PC-9 (cell line): ENCODE measurements at regions not wholly inside any gene's neighbourhood (a gene's known extent, or its start where the extent isn't known, plus 50 kb on each side); places are given as distances from the start of the nearest gene placed in this dataset.

Experiments used
- EZH2 ChIP-seq: fragments of 200-600 bp; sonication (generic); IDR thresholded peaks from 2 replicates; pipeline ENCODE4 v1.8.0; 2017; ENCODE audit warnings: antibody characterized with exemption, low read depth
- TF ChIP-seq, protein P1 (sequence below): fragments of 200-600 bp; sonication (generic); conservative IDR thresholded peaks from 2 replicates; pipeline ENCODE4 v1.6.1; 2017; ENCODE audit warnings: mixed run types, antibody characterized with exemption, mild to moderate bottlenecking, moderate library complexity

DNA sequence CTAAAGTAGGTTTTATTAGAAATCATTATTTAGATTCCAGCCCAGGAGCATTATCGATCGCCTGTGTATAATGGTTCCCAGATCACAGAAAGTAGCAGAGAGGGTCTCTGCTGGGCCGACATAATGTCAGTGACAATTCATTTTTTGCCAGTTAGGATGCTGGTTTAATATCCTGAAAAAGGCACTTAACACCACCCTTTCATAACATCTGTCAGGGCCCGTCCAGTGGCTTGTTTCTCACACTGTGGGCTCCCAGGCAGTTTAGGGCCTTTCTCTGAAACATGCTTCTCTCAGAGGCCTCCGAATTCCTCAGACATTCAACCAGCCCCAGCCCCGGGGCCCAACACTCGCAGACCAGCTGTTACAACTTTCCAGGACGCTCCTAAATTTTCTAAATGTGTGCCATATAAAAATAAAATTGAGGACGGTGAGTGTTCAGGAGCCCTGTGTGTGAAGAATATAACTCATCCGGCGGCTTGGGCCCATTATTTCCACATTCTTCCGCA is 108.6 kb upstream of the EYA4 start:
- TF ChIP-seq, protein P1, sequence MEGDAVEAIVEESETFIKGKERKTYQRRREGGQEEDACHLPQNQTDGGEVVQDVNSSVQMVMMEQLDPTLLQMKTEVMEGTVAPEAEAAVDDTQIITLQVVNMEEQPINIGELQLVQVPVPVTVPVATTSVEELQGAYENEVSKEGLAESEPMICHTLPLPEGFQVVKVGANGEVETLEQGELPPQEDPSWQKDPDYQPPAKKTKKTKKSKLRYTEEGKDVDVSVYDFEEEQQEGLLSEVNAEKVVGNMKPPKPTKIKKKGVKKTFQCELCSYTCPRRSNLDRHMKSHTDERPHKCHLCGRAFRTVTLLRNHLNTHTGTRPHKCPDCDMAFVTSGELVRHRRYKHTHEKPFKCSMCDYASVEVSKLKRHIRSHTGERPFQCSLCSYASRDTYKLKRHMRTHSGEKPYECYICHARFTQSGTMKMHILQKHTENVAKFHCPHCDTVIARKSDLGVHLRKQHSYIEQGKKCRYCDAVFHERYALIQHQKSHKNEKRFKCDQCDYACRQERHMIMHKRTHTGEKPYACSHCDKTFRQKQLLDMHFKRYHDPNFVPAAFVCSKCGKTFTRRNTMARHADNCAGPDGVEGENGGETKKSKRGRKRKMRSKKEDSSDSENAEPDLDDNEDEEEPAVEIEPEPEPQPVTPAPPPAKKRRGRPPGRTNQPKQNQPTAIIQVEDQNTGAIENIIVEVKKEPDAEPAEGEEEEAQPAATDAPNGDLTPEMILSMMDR: no peak
- no peak for TF ChIP-seq EZH2
